HG03103 (cell line): ENCODE measurements at regions not wholly inside any gene's neighbourhood (a gene's known extent, or its start where the extent isn't known, plus 50 kb on each side); places are given as distances from the start of the nearest gene placed in this dataset.

Source experiments
- ATAC-seq: cut with Tn5 transposase; IDR thresholded peaks from one replicate; pipeline ENCODE4 v1.9.1; 2021; ENCODE audit warnings: low read depth; ENCODE audit not compliant: unreplicated experiment

DNA sequence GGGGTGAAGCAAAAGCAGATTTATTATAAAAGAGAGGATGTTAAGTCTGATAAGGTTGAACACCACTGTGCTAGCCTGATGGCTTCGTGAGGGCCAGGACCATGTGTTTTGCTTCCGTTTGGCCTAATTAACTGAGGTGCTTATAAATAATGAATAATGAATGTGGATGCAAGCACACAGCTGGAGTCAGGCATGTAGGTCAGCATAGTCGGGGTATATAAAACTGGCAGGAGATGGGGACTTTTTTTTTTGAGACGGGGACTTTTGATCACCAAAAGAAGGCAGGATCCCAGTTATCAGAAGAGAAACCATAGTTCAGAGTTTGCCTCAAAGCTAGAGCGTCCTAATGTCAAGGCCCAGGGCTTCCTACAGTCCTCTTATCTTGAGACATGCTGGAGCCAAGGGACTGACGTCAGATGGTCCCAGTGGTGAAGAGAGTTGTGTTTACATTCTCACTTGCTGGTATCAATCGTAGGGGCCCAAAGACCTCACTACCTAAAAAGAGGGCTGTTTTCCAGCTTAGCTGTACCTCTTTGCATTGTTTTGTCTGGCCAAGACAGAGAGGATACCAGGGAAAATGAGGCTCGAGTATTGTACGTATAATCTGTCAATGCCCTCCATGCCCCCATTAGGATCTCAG lies 50.4 kb downstream of the RTL9 start:
- ATAC-seq, result no peak

DNA sequence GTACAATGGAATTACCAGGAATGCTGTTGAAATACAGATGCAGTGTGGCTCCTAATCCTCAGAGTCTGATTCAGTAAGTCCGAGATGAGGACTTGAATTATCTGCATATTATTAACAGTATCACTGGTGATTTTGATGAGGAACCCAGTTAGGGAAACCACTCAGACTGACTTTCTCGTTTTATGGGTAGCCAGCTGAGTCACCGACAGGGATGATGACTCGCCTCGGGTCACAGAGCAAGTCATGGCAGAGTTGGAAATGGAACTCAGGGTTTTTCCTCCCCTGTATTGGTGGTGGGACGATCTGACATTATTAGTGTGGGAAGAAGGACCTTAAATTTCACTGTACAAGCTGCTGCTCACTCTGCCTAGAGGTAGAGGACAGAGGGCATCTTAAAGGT lies 51.3 kb downstream of the RTL9 start:
- no peak for ATAC-seq

DNA sequence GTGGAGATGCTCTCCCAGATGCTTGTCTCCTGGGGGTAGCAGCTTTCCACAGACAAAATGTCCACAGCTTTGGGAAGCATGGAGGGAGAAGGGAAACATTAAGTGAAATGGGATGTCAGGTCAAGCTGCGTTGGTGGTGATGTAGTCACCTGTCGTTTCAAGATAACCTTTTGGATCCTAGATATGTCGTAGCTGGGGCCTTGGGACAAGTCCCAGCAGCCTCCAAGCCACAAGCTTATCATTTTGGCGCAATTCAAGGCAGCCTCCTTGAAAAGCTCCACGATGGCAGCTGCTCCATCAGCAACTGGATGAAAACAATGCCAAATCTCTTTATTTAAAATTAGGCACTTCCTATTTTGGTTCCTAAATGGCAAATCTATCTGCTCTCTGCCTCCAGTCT lies 52.0 kb downstream of the RTL9 start:
- ATAC-seq, result no peak

DNA sequence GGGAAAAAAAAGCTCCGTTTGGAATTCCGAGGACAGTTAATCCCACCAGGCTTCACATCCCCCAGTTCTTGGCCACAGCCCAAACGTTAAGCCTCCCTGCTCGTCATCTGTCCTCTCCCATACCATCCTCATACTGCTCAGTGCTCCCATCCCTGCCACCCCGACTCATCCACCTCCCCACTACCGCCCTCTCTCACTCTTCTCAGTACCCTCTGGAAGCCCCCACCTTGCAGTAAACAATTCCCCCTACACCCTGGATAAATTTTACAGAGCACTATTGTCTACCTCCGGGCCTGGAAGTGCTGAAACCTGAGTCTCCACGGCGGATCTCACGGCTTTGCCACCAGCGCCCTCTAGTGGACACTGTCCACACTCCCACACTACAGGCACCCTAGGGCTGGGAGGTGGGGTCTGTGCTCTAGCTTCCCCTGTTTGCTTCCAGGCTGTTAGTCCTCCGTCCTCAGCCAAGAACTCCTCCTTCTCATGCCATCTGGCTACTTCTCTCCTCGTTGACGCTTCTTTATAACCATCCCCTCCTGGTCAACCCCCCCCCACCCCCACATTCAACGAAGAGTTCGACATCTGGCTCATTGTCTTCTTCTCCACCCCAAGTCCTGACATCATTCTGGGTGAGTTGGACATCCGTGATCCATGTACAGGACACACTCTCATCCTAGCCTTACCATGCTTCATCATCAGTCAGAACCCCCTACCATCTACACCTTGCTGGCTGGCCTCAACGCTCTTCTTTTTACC lies 54.5 kb downstream of the RTL9 start:
- peak; percentile 57 for ATAC-seq

DNA sequence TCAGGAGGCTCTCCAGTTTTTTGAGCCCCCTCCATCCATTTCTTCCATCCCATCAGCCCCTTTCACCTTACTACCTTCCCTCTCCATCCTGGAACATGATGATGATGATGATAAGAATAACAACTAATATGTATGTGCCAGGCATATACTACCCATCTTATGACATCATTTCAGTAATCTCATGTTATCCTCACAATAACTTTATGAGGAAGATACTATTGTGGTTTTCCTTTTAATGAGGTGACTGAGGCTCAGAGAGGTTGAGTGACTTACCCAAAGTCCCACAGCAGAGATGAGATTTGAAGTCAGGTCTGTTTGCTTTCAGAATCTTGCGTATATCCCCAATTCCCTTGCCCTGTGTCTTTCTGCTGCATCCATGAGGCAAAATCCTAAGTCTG lies 55.1 kb downstream of the RTL9 start:
- no peak for ATAC-seq

DNA sequence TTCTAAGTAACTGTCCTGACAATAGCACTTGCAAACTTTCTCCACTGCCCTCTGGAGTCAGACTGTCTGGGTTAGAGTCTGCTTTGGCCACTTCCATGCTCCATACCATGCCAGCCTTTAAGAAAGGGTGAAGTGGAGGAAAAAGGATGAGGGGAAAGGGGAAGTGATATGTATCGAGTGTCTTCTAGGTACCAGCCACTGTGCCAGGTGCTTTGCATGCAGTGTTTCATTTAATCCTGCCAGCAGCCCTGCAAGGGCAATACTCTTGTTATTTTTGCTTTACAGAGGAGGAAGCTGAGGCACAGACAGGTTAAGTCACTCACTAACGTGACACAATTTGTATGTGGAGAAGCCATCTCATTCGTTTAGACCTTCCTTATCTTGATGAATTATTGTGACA lies 55.6 kb downstream of the RTL9 start:
- peak; percentile 4 for ATAC-seq

DNA sequence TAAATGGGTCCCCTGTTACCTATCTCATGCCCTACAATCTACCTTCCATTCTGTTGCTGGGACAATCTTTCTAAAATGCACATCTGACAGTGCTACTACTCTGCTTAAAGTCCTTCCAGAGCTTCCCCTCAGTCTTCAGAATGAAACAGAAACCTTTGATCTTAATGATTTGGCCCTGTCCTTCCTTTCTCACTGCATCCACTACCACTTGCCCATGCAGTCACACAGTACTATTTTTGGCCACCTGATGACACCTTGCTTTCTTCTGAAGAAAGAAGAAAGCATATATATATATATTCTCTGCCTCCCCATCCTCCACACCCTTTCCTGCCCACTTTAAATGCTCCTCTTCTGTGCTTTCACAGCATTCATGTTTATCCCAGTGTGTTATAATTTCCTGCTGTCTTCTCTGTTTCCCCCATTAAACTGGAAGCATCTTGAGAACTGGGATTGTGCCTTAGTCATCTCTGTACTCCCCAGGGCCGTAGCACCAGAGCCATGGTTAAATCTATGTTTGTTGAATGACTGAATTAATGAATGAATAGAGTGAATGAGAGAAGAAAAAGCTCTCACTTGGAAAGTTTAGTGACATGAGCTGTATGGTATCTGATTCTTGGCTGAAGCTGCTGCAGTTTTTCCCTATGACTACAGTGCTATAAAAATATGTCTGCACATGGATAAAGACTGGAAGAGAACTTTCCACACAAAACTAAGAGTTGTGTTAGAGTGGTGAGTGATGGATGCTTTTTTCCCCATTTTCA lies 56.2 kb downstream of the RTL9 start:
- peak; percentile 83 for ATAC-seq

DNA sequence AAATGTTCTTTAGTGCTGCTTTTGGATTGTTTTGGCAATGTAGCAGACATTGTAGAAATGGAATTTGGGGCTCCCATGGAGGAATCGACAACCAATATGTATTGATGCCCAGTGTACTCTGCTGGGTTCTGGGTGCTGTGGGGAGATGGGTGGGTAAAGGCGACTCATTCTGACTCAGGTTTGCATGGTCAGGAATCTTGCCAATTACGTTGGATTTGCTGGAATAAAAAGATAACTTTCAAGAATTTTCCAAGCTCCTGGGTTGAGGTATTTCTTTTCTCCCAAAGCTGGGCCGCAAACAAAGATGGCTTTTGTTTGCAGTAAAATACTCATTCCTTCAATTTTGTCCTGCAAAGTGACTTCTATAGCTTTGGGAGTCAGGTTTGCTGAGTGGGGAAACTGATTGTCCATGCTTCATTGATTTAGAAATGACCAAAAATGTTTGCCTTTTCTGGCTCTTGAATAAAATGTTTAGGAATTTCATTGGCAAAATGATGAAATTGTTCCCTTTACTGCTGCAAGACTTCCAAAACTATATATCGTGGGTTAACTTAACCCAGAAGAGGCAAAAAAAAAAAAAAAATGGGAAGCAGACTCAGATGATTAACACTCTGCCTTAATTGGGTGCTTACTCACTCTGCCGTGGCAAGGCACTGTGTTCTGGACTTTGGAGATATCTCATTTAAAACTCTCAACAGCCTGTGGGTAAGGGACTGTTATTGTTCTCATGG lies 57.0 kb downstream of the RTL9 start:
- no peak for ATAC-seq

DNA sequence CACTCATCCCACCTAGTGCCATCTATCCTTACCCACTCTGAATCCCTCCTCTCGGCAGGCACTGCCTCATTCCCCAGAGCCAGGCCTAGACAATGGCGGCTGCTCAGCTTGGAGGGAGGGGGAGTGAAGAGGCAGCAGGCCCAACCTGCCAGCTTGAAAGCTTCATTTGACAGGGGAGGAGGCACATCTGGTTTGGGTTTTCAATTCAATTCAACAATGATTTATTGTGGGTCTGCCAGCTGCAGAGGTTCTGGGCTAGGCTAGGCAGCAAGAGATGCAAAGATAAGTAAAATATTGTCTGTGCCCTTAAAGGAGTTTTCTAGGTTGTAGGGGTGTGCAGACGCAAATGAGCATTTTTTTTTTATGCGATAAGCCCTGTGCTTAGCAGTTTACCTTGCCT lies 58.5 kb downstream of the RTL9 start:
- no peak for ATAC-seq

DNA sequence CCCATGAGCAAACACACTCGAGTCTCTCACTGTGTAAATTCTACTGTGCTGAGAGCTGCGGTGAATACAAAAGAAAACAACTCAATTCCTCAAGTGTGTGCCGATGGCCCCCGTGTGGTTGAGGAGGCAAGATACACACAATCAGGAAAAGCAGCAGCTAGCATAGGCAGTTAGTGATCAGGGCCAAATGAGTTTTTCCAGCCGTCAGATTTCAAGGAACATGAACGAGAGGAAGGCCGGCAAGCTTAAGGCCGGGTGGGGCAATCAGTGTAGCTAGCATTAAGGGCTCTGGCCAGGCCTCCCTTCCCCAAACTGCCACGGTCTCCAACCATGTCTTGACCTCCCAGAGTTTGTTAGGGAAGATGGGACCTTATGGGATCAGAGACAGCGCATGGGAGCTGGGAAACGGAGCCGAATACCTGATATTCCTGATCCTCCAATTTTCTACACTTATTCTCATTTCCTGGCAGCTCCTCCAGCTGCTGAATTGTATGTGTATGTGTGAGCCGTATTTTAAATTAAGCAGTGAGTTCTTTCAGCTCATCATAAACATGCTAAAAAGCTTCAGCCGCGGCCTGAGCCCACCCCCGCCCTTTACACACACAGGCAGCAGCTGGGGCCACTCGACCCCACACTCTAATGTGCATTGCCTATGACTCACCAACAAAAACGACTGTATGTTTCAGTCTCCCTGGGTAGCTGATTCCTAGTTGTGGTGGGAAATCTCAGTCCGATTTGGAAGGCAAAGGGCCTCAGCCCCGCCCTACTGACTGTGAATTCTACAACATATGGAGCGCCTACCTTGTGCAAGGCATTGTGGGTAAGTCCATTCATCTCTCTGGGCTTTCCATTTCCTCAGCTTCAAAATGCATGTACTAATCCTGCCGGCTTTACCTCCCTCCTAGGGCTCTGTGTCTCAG lies 59.9 kb downstream of the RTL9 start:
- ATAC-seq, result peak; percentile 38

DNA sequence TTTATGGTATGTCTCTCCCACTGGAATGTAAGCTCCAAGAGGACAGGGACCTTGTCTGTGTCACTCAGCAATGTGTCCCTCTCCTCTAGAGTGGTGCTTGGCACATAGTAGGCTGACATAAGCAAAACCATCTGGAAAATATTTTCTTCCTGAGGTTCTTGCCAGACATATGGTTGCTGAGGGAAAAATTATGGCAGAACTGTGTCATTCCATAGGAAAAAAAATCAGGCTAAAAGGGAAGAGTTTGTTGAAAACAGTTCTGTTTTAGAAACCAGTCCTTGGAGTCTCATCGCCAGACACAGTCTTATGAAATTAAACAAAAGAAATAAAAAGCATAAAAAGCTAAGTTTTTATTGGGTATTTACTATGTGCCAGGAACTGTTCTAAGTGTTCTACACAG lies 60.9 kb downstream of the RTL9 start:
- ATAC-seq, result no peak

DNA sequence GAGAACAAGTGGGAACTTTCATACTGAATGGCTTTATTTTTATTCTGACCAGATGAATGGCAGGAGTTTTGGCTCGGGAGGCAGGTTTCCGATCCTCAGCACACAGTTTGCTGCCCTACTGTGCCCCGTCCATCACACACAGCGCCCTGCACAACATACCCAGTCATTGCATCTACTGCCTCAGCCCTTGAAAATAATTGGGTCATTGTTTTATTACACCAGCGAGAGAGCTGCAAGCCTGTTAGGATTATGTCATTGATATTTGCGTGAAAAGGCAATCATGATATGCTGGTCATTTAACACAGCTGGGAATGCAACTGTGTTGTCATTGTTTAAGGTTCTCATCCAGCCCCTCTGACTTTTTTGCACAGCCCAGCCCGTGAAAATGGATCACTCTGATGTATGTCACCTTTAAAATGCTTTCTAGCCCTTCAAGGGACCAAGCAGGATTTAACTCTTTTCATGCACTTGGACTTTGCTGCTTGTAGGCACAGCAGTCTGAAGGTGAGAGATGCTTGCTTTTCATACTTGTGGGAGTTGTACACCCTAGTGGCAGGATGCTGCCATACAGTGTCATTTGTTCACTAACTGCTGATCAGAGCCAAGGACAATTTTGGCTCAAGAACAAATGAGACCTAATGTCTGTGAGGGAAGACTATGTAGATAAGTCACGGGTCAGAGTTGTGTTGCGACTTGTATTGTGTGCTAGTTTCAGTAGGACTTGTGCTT lies 62.3 kb downstream of the RTL9 start:
- ATAC-seq, result no peak

DNA sequence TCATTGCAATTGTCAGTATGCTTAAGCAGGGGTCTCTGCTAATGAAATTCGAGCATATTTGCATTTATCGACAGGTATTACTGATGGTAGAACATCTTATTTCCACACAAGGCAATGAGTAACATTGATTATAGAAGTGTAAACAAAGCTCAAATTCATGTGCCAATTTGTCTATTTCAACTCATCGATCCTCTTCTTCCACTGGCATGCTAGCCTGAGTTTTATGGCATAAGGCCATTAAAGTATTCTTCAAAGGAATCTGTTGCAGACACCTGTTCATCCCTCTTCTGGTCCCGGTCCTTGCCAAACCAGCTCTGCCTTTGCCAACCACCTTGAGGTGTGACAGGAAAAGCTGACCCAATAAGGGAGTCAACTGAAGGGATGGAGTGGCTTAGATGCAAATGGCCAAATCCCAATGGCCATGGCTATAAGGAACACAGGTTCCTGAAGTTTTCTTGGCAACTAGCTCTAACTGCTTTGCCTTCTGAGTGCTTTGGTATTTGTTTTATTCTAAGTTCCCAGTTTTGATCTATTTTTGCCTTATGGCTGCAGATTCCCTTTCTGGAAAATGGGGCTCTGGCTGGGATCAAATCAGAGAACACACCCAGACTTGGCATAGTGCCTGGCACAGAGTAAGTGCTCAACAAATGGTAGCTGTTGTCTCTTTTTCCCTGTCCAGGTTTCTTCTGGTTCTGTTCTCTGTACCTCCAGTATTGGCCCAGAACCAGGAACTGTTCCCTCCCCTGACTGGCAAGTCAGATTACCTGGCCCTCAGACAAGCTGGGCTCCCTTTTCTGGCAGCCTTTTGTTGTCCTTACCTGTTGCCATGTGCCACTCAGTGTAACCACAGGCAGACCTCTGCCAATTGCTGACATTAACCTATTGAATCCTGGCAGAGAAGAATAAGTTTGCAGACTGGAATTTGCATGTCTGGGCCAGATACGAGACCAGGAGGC lies 63.1 kb downstream of the RTL9 start:
- ATAC-seq, result no peak

DNA sequence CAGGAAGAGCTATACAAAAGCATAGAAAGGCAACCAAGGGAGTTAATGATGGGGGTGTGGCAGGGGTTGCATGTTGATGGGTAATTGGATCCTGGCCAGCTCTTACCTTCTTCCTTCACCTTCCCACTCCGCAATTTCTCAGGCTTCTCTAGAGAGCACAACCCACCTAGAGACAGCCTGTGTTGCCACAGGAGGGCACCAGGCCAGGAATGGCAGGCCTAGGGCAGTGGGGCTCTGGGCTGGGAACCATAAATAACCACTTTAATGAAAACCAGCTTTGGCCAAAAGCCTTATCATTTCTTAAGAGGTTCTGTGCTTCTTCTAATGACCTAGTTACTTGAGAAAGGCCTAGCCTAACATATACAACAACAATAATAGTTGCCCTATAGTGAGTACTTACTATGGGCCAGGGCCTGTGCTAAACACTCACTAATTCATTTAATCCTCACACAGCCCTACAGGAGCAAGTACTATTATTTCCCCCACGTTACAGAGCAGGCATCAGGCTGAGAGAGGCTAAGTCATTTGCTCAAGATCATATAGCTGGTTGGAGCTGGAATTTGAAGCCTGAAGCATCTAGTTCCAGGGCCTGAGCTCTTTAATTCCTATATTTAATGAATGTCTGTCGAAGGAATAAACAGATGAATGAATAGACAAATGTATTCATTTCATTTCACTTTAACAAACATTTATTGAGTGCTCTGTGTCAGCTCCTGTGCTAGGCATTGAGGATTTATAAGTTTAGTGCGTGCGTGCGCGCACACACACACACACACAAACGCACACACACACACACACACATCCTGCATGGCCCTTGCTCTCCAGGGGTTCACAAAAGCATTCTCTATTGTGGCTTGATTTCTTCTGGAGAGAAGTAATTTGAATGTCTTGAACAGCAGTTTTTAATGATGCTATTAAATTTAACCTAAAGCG lies 66.8 kb downstream of the RTL9 start:
- no peak for ATAC-seq

DNA sequence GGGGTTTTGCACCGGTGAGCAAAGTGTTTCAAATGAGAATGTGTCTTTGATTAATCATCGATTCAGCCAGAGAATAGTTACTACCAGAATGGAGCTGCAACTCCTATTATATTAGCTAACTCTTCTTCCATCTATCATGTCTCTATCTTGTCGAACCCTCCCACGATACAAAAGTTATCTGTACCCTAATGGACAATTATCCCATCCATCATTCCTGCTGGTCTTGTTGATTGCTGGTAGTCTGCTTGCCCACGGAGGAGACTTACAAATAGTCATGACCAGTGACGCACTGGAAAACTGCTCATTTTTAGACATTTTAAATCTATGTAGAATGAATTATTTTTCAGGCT lies 67.5 kb downstream of the RTL9 start:
- no peak for ATAC-seq

DNA sequence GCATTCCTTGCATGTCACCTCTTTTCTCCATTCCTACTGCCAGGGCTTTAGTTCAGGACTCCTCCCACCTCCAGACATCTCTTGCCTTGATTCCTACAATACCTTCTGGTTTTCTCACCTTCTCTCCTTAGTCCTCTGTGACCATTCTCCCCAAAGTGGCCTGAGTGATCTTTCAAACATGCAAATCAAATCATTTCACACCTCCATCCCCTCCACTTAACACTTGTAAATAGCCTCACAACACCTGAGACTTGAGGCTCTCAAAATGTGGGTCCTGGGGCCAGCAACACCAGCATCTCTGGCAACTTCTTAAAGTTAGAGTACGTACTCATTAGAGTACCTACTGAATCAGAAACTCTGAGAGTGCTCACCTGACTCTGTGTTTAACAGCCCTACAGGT lies 68.4 kb downstream of the RTL9 start:
- ATAC-seq, result no peak

DNA sequence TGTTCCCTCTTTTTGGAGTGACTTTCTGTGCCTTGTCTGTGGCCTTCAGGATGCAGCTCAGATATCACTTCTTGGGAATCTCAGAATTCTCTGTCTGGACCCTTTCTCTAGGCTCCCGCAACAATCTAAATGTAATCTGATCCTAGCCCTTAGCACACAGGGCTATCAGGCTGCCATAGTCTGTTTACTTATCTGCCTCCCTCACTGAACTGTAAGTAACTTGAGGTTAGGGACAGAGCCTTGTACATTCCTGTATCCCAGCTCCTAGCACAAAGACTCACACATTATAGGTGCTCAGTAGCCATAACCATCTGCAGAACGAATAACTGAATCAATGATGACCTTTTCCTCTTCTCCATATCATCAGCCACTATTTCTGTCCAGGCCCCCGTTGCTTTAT lies 69.5 kb downstream of the RTL9 start:
- ATAC-seq, result no peak
